Liver (tissue), 3 donors: ENCODE measurements at regions not wholly inside any gene's neighbourhood (a gene's known extent, or its start where the extent isn't known, plus 50 kb on each side); places are given as distances from the start of the nearest gene placed in this dataset.

Experiments
- SP1 ChIP-seq: IDR thresholded peaks from 2 replicates; pipeline ENCODE4 v1.6.1; 2018; ENCODE audit warnings: antibody characterized with exemption, mild to moderate bottlenecking
- TF ChIP-seq, protein P1 (sequence below): fragments of 150-350 bp; IDR thresholded peaks from 2 replicates; pipeline ENCODE4 v1.5.1; 2017; ENCODE audit warnings: improper control_type of control experiment, low read depth, low read length; ENCODE audit not compliant: missing input control
- donor health status: healthy.
- donor health status: healthy.

- TF ChIP-seq, protein P1, sequence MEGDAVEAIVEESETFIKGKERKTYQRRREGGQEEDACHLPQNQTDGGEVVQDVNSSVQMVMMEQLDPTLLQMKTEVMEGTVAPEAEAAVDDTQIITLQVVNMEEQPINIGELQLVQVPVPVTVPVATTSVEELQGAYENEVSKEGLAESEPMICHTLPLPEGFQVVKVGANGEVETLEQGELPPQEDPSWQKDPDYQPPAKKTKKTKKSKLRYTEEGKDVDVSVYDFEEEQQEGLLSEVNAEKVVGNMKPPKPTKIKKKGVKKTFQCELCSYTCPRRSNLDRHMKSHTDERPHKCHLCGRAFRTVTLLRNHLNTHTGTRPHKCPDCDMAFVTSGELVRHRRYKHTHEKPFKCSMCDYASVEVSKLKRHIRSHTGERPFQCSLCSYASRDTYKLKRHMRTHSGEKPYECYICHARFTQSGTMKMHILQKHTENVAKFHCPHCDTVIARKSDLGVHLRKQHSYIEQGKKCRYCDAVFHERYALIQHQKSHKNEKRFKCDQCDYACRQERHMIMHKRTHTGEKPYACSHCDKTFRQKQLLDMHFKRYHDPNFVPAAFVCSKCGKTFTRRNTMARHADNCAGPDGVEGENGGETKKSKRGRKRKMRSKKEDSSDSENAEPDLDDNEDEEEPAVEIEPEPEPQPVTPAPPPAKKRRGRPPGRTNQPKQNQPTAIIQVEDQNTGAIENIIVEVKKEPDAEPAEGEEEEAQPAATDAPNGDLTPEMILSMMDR, result no peak
- TF ChIP-seq SP1, result no peak
Observed at GRCh38 chr5:8884029-8884428, 661.8 kb downstream of the SEMA5A start.
